ENCODE measurements at regions not wholly inside any gene's neighbourhood (a gene's known extent, or its start where the extent isn't known, plus 50 kb on each side); places are given as distances from the start of the nearest gene placed in this dataset.

- TF ChIP-seq SIN3A (IDR thresholded peaks at IDR 0.05; ENCODE audit: borderline replicate concordance, insufficient read depth, low read depth, low read length): no peak
- no peak for TF ChIP-seq CTCF (IDR thresholded peaks at IDR 0.05)
- TF ChIP-seq REST (IDR thresholded peaks at IDR 0.05; ENCODE audit: insufficient read depth in 1 of 2, low read depth in 2 of 2, low read length in 1 of 2): no peak
- no peak for TF ChIP-seq POLR2AphosphoS5 (IDR thresholded peaks at IDR 0.05; ENCODE audit: low read depth, low read length)
Measured at GRCh38 chr1:4129693-4130092, 229.6 kb upstream of the C1orf174 start.

All from Panc1 (cell line).